Left lung (tissue), 4 donors: ENCODE measurements at regions not wholly inside any gene's neighbourhood (a gene's known extent, or its start where the extent isn't known, plus 50 kb on each side); places are given as distances from the start of the nearest gene placed in this dataset.
A peak's percentile ranks its signal among the peaks of the same experiment; 100 is the strongest.

Experiments used
- ATAC-seq: fragments of 200-7000 bp; cut with Tn5 transposase; one replicate; pipeline ENCODE4 v1.9.1; 2020; ENCODE audit warnings: moderate library complexity
- DNase-seq, 4 donors: peaks; one replicate each; pipeline ENCODE4 v3.0.0-alpha.2; 2013 to 2020
- H3K27ac ChIP-seq, 2 donors: fragments of 200-600 bp; sonication (generic) in 1 of 2; one replicate each; pipeline versions ENCODE4 v1.5.0 to v1.8.0; 2020 to 2021
- H3K27me3 ChIP-seq, 2 donors: fragments of 200-600 bp; sonication (generic) in 1 of 2; one replicate each; pipeline versions ENCODE4 v1.5.0 to v1.8.0; 2020 to 2021
- H3K36me3 ChIP-seq, 2 donors: fragments of 200-600 bp; sonication (generic) in 1 of 2; one replicate each; pipeline versions ENCODE4 v1.5.0 to v1.8.0; 2020 to 2021
- H3K4me1 ChIP-seq, 2 donors: fragments of 200-600 bp; one replicate each; pipeline ENCODE4 v1.8.0; 2021
- H3K4me3 ChIP-seq, 2 donors: fragments of 200-600 bp; sonication (generic) in 1 of 2; one replicate each; pipeline versions ENCODE4 v1.5.0 to v1.8.0; 2020 to 2021; ENCODE audit warnings: mild to moderate bottlenecking in 1 of 2
- H3K9me3 ChIP-seq, 2 donors: fragments of 200-600 bp; sonication (generic) in 1 of 2; one replicate each; pipeline versions ENCODE4 v1.5.0 to v1.8.0; 2020 to 2021
- CTCF ChIP-seq, 2 donors: fragments of 200-600 bp; sonication (generic) in 1 of 2; IDR thresholded peaks; one replicate each; pipeline versions ENCODE4 v1.5.0 to v1.8.0; 2021; ENCODE audit warnings: antibody characterized with exemption in 2 of 2
- intact Hi-C, 2 donors: fragments of 100-400 bp; cut with DNase I; formaldehyde crosslinking; loops; one replicate each; pipeline versions ENCODE4 v1.11.2 to v1.14.2; 2022
- donor health status: DM: no; HTN: yes; CAD: no.
- donor health status: DM: no; HTN: no; CAD: no.

DNA sequence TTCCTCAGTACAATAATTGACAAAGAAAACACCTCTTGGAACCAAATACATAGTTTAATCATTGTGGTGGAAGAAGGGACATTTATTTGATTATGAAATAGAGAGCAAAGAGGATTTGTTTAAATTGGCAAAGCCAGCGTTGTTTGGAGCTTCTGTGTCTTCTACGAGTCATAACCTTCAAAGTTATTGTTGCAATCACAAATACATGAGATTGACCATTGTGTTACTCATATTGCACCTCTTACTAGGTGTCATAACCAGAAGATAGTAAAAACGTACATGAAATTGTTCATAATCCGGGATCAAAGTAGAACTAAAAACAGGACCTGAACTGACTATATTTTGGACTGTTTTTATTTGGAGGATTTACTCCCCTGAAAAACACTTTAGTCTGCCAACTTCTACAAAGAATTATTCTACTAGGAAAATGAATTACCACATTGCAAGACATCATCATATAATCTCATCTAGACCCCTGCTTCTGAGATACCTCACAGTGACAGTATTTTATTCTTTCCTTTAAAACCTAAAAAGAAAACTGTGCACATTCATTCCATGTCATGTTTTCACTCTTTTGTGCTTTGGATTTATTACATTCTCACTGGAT is 151.7 kb upstream of the KLF7 start:
- intact Hi-C loops = no loop called here
- ATAC-seq (no peak), DNase-seq (no peak)
- TF ChIP-seq CTCF (IDR thresholded peaks at IDR 0.05) = no peak
- Histone ChIP-seq H3K36me3 (no peaks in the 10 kb centered on the region), H3K9me3 (no peaks in the 10 kb centered on the region), H3K4me1 (peaks cover 0 to 30% of the 10 kb centered on the region in 2 donors), H3K27me3 (no peaks in the 10 kb centered on the region), H3K27ac (no peak overlapping the region), H3K4me3 (no peak overlapping the region)

DNA sequence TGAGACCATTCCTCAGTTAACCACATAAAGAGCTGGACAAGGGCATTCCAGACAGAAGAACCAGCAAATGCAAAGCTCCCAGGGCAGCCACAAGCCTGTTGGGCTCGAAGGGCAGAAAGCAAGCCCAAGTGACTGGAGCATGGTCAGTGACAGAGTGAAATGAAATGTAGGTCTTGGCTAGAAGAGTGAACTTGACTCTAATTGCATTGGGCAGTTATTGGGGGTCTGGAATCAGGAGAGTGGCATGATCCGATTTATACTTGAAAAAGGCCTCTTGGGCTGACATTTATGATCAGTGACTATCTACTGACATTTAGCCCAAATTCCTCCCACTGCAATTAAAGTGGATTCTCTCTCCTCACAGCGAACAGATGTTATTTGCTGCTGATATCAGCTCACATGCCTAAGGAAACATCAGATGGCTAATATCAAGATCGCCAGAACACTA is 152.5 kb upstream of the KLF7 start:
- intact Hi-C loops = no loop called here
- Histone ChIP-seq H3K4me1 (peaks cover 0 to 23% of the 10 kb centered on the region in 2 donors), H3K4me3 (no peak overlapping the region), H3K27ac (no peak overlapping the region), H3K27me3 (no peaks in the 10 kb centered on the region), H3K36me3 (no peaks in the 10 kb centered on the region), H3K9me3 (no peaks in the 10 kb centered on the region)
- ATAC-seq (no peak), DNase-seq (no peak)
- TF ChIP-seq CTCF (IDR thresholded peaks at IDR 0.05) = no peak

- Histone ChIP-seq H3K4me3 (no peak overlapping the region), H3K27ac (no peak overlapping the region), H3K36me3 (no peaks in the 10 kb centered on the region), H3K27me3 (no peaks in the 10 kb centered on the region), H3K4me1 (peaks cover 0 to 23% of the 10 kb centered on the region in 2 donors), H3K9me3 (no peaks in the 10 kb centered on the region)
- DNase-seq (no peak), ATAC-seq (peak; percentile 64)
- TF ChIP-seq CTCF (IDR thresholded peaks at IDR 0.05) = no peak
- intact Hi-C loops = no loop called here
Observed at GRCh38 chr2:207319316-207319715, 153.6 kb upstream of the KLF7 start.

DNA sequence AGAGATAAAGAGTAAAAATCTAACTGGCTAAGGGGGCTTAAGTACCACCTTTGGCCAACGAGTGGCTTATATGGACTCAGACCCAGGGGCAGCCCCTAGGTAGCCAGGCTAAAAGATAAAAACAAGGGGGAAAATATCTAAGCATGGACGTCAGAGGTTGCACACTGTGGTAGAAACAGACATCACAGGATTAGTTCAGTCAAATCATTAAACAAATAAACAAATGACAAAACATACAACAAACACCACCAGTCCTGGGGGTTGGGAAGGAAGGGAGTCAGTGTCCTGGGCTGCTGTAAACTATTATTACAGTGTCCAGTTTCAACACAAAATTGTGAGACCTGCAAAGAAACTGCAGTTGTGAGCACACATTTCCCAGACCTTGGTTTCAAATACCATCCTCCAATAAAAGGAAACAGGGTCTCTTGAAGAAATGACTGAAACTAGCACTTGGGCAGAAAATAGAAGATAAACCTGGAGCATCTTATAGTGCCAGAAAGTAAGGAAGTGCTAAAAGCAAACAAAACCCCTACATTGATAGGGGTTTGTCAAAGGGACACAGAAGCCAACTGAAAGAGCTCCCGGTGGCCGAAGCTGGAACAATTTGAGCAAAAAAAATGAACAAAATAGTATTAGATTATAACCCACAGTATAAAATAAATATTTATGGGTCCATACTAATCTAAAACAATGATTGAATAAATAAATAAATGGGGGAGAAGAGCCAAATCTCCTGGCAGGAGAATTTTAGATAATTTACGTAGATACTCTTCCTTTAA is 154.8 kb upstream of the KLF7 start:
- intact Hi-C loops = no loop called here
- Histone ChIP-seq H3K27ac (no peak overlapping the region), H3K36me3 (no peaks in the 10 kb centered on the region), H3K4me1 (peaks cover 0 to 23% of the 10 kb centered on the region in 2 donors), H3K9me3 (no peaks in the 10 kb centered on the region), H3K4me3 (no peak overlapping the region), H3K27me3 (no peaks in the 10 kb centered on the region)
- TF ChIP-seq CTCF (IDR thresholded peaks at IDR 0.05) = no peak
- DNase-seq = no peak
- no peak for ATAC-seq

GRCh38 chr2:207321514-207321913 is 155.8 kb upstream of the KLF7 start:
- intact Hi-C loops = no loop called here
- no peak for DNase-seq
- no peak overlapping the region for H3K4me3 ChIP-seq
- no peaks in the 10 kb centered on the region for H3K27me3 ChIP-seq
- TF ChIP-seq CTCF (IDR thresholded peaks at IDR 0.05) = no peak
- no peaks in the 10 kb centered on the region for H3K36me3 ChIP-seq
- H3K4me1 ChIP-seq = peaks cover 0 to 23% of the 10 kb centered on the region in 2 donors
- H3K27ac ChIP-seq = peak overlapping the region in 1 of 2 donors; percentile 21
- no peaks in the 10 kb centered on the region for H3K9me3 ChIP-seq
- no peak for ATAC-seq
